Non-pigmented ciliary epithelial cell (primary cell): ENCODE measurements at regions not wholly inside any gene's neighbourhood (a gene's known extent, or its start where the extent isn't known, plus 50 kb on each side); places are given as distances from the start of the nearest gene placed in this dataset.

ENCODE experiments used
- DNase-seq: peaks from one replicate; pipeline ENCODE4 v3.0.0-alpha.2; 2010; ENCODE audit warnings: low read depth

GRCh38 chr1:80778094-80778840 is 1022.5 kb upstream of the ADGRL2 start:
- DNase-seq = no peak

- no peak for DNase-seq
Measured at GRCh38 chr1:80776266-80776665, 1024.5 kb upstream of the ADGRL2 start.

DNA sequence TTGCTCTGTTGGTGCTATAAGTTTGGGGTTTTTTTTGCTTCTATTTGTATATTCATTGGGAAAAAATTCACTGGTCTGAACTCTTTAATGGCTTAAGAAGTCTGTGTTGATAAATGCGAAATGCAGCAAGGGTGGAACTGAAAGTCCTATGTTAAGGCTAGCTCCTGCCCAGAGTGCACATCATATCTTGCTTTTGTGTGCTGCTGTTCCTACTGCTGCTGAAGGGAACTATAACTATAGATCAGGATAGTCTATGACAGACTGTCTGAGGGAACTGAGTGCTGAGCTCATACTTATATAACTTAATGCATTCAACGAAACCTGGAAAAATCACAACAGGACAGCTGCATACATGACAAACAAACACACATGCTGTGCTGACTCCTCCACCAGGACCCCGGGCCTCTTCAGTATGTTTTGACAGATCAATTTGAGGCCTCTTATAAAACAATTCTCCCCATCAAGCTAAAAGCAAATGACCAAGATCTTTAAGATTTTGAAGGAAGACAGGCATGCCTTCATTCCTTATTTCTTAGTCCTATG is 1031.5 kb upstream of the ADGRL2 start:
- DNase-seq = no peak

- no peak for DNase-seq
Measured at GRCh38 chr1:80767711-80768110, 1033.0 kb upstream of the ADGRL2 start.

DNA sequence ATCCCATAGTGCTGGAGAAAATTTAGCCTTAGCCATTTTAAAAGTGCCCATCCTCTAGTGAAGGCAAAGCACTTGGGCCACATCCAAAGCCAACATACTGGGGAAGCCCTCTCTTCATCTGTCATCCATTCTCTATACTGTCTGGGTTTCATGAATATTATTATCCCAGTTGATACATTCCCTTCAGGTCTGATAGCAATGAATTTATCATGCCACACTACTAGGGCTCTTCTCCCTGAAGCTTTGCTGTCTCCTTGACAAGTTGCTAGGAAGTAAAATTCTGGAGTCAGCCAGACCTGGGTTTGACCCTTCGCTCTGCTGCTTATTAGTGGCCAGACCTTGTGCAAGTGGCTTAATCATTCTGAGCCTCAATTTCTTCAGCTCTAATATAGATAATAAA is 1041.4 kb upstream of the ADGRL2 start:
- DNase-seq = no peak

GRCh38 chr1:80755944-80756343 is 1044.8 kb upstream of the ADGRL2 start:
- no peak for DNase-seq

DNA sequence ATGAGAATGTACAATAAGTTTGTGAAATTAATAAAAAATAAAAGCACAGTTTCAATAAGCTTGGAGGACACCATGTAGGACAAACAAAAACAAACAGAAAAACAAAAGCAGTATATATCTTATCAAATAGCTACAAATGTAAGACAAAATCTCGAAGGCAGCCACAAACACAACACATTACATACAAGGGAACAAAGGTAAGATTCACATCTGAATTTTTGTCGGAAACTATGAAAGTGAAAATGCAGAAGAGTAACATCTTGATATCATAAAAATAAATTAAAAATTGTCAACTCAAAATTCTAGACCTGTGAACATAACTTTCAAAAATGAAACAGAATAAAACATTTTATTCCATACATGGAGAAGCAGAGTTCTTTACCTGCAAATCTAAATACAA is 1049.5 kb upstream of the ADGRL2 start:
- DNase-seq = no peak

DNA sequence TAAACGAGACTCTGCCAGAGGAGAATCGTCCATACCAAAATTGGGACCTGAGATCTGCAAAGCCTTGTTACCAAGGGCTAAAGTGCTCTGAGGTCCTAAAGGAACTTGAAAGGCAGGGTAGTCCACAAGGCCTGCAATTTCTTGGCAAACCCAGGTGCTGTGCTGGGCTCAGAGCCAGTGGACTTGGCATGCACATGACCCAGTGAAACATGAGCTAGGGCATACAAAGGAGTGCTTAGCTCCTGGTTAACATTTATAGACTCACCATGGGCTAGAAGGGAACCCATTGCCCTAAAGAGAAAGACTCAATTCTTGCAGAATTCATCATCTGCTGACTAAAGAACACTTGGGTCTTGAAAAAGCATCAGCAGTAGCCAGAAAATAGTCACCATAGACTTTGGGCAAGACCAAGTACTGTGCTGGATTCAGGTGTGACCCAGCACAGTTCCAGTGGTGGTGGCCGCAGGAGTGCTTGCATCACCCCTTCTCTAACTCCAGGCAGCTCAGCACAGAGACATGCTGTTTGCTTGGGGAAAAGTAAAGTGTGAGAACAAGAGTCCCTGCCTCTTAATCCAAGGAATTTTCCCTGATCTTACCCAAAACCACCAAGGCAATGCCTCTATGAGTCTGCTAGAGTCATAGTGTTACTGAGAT is 1069.4 kb upstream of the ADGRL2 start:
- no peak for DNase-seq

GRCh38 chr1:80722611-80723010 is 1078.1 kb upstream of the ADGRL2 start:
- DNase-seq = no peak

GRCh38 chr1:80706526-80706925 is 1094.2 kb upstream of the ADGRL2 start:
- DNase-seq = no peak

- DNase-seq = no peak
Measured at GRCh38 chr1:80678438-80678837, 1122.3 kb upstream of the ADGRL2 start.

DNA sequence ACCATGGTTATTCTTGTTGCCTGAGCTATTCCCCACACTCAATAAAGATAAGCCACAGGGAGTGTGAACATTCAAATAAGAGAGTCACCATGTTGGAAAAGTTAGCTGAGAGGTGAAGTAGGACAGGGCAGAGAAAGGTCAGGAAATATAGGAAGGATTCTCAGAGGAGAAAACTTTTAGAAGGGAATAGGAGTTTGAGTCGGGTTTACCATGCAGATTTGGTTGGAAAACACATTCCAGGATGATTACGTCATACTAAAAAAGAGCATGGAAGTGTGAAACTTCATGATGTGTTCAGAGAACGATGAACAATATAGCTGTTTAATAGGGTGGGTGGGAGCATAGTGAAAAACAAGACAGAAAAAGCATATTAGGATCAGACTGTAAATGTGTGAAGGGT is 1125.3 kb upstream of the ADGRL2 start:
- DNase-seq = no peak

DNA sequence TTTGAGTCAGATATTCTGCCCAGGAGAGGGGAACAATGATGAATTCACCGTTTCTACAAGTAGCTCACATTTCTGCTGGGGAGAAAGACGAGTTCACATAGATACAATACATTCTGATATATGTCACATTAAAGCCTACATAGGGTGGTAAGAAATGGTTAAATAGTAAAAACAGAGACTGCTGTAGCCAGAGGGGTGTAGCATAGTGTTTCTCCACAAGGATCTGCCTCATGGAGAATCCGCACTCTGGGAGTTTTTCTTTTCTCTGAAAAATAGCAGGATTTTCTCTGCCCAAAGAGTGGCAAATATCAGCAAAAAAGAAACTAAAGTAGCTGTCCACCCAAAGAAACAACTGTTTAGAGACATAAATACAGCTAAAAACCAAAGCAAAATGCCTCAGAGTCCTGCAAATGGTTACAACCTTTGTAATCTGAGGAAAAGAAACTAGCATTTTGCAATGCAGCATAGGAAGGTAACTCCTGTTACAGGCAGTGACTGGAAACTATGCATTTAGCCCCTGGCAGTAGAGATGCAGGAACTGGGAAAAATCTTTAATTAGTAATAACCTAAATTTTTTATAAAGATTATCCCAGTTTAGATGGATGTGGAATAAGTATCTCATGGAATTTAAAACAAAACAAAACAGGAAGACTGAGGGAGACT is 1126.7 kb upstream of the ADGRL2 start:
- DNase-seq = no peak

- no peak for DNase-seq
Measured at GRCh38 chr1:80668372-80668771, 1132.4 kb upstream of the ADGRL2 start.

- no peak for DNase-seq
Measured at GRCh38 chr1:80666073-80666472, 1134.7 kb upstream of the ADGRL2 start.

DNA sequence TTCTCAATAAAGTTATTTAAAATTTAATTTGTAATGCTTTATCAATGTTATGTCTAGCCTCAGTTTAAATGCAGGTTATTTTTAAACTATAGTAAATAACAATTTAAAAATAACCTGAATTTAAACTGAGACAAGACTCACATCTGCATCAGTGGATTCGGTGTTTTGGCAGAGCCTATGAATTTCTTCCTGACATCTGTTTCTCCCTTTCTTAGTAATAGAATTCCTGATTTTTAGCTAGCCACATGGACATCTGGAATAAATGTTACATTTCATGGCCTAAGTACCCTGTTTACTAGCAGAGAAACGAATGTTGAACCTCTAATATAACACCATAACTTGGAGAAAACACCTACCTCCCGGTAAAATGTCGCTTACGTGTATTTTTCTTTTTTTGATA is 1141.6 kb upstream of the ADGRL2 start:
- DNase-seq = no peak

- no peak for DNase-seq
Measured at GRCh38 chr1:80657707-80658106, 1143.0 kb upstream of the ADGRL2 start.

DNA sequence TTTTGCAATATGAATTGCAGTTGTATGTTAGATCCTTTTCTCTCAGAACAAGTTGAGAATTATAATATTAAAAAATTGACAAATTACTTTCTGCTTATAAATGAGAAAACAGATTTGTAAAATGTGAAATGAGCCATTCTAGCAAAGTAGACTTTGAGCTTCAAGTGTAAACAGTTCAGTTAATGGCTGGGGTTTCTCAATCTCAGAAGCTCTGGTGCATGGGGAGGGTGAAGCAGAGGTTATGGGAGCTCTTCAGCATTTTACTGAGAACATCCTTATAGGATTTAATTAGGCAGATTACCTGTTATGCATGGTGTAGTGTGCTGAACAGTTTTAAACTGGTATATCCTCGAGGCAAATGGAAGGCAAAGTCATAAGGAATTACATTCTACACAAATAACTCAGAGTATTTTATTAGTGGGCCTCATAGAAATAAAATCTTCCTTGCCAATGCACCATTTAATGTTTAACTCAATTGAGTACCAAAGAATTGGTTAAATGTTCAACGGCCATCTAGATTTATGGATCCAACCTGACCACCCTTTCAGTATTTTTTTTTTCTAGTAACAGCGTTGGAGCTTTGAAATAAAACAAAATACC is 1143.6 kb upstream of the ADGRL2 start:
- no peak for DNase-seq

DNA sequence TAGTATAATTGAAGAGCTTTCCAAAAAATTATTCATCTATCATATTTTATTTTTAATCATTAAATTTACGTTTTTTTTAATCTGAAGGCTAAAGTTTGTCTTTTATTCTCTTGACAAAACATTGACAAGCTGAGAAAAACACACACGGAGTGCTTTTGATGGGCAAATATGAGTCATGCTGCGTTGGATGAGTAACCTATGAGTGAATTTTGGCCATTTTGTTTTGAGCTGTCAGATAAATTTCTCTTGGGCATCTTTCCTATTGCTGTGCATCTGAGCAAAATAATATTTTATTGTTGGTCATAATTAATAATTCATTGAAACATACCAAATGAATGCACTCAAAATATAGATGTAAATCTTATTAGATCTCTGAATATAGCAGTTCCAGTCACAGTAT is 1144.1 kb upstream of the ADGRL2 start:
- no peak for DNase-seq

GRCh38 chr1:80656014-80656636 is 1144.6 kb upstream of the ADGRL2 start:
- DNase-seq = no peak

- DNase-seq = no peak
Measured at GRCh38 chr1:80646053-80646452, 1154.7 kb upstream of the ADGRL2 start.

DNA sequence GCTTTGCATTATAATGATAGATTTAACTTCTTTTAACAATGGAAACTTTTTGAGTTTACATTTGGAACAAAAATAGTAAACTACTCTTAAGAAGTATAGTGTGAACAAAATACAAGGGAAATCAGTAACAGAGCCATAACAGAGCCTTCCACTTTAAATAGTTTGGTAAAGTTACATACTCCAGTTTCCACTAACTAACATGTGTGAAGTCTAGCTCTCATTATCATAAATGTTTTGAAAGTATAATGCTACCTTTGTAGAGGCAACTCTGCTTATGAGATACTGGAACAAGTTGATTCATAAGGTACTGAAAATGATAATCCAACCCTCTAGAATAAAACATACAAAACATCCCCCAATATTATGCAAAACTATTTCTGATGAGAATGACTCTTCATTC is 1155.1 kb upstream of the ADGRL2 start:
- no peak for DNase-seq
